Neuronal stem cell (in vitro differentiated cells): ENCODE measurements at regions not wholly inside any gene's neighbourhood (a gene's known extent, or its start where the extent isn't known, plus 50 kb on each side); places are given as distances from the start of the nearest gene placed in this dataset.

Source experiments
- DNase-seq: peaks from one replicate; pipeline ENCODE4 v3.0.0-alpha.2; 2013; ENCODE audit warnings: low spot score
- H2AFZ ChIP-seq: one replicate; pipeline ENCODE4 v1.6.1; 2013; ENCODE audit warnings: mild to moderate bottlenecking, low read length, inconsistent platforms
- H2AK5ac ChIP-seq: 2 replicates; pipeline ENCODE4 v1.6.1; 2013; ENCODE audit warnings: low read depth, mild to moderate bottlenecking, inconsistent platforms, low read length, moderate library complexity, mixed read lengths
- H2BK120ac ChIP-seq: 2 replicates; pipeline ENCODE4 v1.6.1; 2013; ENCODE audit warnings: low read depth, mild to moderate bottlenecking, inconsistent platforms, low read length, moderate library complexity, mixed read lengths
- H2BK12ac ChIP-seq: one replicate; pipeline ENCODE4 v1.6.1; 2013; ENCODE audit warnings: low read length, inconsistent platforms
- H2BK15ac ChIP-seq: 2 replicates; pipeline ENCODE4 v1.6.1; 2013; ENCODE audit warnings: mild to moderate bottlenecking, low read length, inconsistent platforms, mixed read lengths
- H2BK5ac ChIP-seq: one replicate; pipeline ENCODE4 v1.6.1; 2013; ENCODE audit warnings: inconsistent platforms, mild to moderate bottlenecking, low read length, moderate library complexity
- H3K14ac ChIP-seq: one replicate; pipeline ENCODE4 v1.6.1; 2013; ENCODE audit warnings: low read length, inconsistent platforms
- H3K18ac ChIP-seq: 2 replicates; pipeline ENCODE4 v1.6.1; 2013; ENCODE audit warnings: low read length, inconsistent platforms
- H3K23ac ChIP-seq: 2 replicates; pipeline ENCODE4 v1.6.1; 2013; ENCODE audit warnings: low read depth, mild to moderate bottlenecking, mixed read lengths, low read length, inconsistent platforms; ENCODE audit not compliant: poor library complexity
- H3K27ac ChIP-seq: replicated peaks from 3 replicates; pipeline ENCODE4 v1.5.1; 2013; ENCODE audit warnings: low read length, inconsistent platforms
- H3K27me3 ChIP-seq, 3 experiments: 2 replicates each; pipeline ENCODE4 v1.6.1; 2013; ENCODE audit warnings: low read length in 3 of 3, mild to moderate bottlenecking in 2 of 3, inconsistent platforms in 1 of 3, low read depth in 1 of 3, mixed read lengths in 1 of 3, moderate library complexity in 1 of 3; ENCODE audit not compliant: control insufficient read depth in 3 of 3, insufficient read depth in 3 of 3
- H3K36me3 ChIP-seq, 2 donors: replicated peaks in 1 of 2; 2 replicates each; pipeline ENCODE4 v1.6.1; 2013; ENCODE audit warnings: low read length in 2 of 2; ENCODE audit not compliant: control insufficient read depth in 2 of 2, insufficient read depth in 2 of 2
- H3K4ac ChIP-seq: 2 replicates; pipeline ENCODE4 v1.6.1; 2013; ENCODE audit warnings: inconsistent platforms, mild to moderate bottlenecking, low read length, moderate library complexity
- H3K4me1 ChIP-seq, 2 donors: 1 replicate in 1 of 2; 2 replicates in 1 of 2; pipeline ENCODE4 v1.6.1; 2013; ENCODE audit warnings: low read length in 2 of 2, low read depth in 1 of 2; ENCODE audit not compliant: control insufficient read depth in 2 of 2, insufficient read depth in 1 of 2
- H3K4me2 ChIP-seq: one replicate; pipeline ENCODE4 v1.6.1; 2013; ENCODE audit warnings: mild to moderate bottlenecking, low read length, inconsistent platforms; ENCODE audit not compliant: insufficient read depth, poor library complexity, severe bottlenecking
- H3K4me3 ChIP-seq, 2 donors: 2 replicates each; pipeline ENCODE4 v1.5.1; 2013; ENCODE audit warnings: low read length in 2 of 2, mild to moderate bottlenecking in 2 of 2, inconsistent platforms in 1 of 2, moderate library complexity in 1 of 2
- H3K79me1 ChIP-seq: one replicate; pipeline ENCODE4 v1.6.1; 2013; ENCODE audit warnings: low read depth, mild to moderate bottlenecking, inconsistent platforms, low read length, moderate library complexity
- H3K9ac ChIP-seq: one replicate; pipeline ENCODE4 v1.6.1; 2013; ENCODE audit warnings: mild to moderate bottlenecking, low read depth, low read length, inconsistent platforms; ENCODE audit not compliant: poor library complexity
- H3K9me3 ChIP-seq, 2 donors: replicated peaks in 1 of 2; 2 replicates each; pipeline versions ENCODE3 to v1.6.1; 2013; ENCODE audit warnings: low read length in 2 of 2, mild to moderate bottlenecking in 2 of 2, inconsistent platforms in 1 of 2, low read depth in 1 of 2, mixed read lengths in 1 of 2, moderate library complexity in 1 of 2; ENCODE audit not compliant: control insufficient read depth in 2 of 2, insufficient read depth in 1 of 2
- H4K8ac ChIP-seq: one replicate; pipeline ENCODE4 v1.6.1; 2013; ENCODE audit warnings: low read depth, mild to moderate bottlenecking, inconsistent platforms, low read length, moderate library complexity
- H4K91ac ChIP-seq: one replicate; pipeline ENCODE4 v1.6.1; 2013; ENCODE audit warnings: low read length, low read depth, mild to moderate bottlenecking, inconsistent platforms; ENCODE audit not compliant: poor library complexity
- WGBS, 2 donors: extraction: QIAGEN DNeasy Blood & Tissue Kit; methylation state at CpG; one replicate each; pipeline ENCODE4 v1.1.7; 2013; ENCODE audit warnings: missing lambda C conversion rate in 2 of 2, mixed read lengths in 1 of 2; ENCODE audit not compliant: insufficient read length in 2 of 2, insufficient replicate concordance in 1 of 2; ENCODE audit errors: extremely low coverage in 2 of 2; 5-methylcytosine and 5-hydroxymethylcytosine counted together

DNA sequence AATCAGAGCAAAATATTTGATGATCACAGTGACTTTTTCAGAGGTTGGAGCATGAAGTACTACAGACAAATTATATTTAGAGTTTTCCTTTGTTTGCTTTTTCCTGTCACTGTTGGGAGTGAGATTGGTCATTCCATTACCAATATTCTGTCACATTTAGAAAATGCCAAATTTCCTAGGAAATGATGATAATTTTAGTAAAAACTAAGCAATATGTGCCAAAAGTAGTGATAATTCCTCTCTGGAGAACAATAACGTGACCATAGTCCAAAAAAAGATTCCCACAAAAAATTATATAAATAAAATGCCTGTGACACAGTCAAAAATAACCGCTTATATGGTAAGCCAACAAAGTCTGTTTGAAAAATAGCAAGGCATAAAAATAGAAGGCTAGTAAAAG lies 2719.4 kb downstream of the PCDH9 start:
- no peak overlapping the region for H2BK15ac ChIP-seq
- no peak overlapping the region for H2BK120ac ChIP-seq
- no peak overlapping the region for H2AK5ac ChIP-seq
- no peak overlapping the region for H3K14ac ChIP-seq
- no peak overlapping the region for H2BK5ac ChIP-seq
- no peak overlapping the region for H3K4ac ChIP-seq
- H2AFZ ChIP-seq, result no peak overlapping the region
- DNase-seq, result no peak
- no peak overlapping the region for H3K23ac ChIP-seq
- H3K27me3 ChIP-seq, result no peaks in the 10 kb centered on the region
- no peaks in the 10 kb centered on the region for H3K9me3 ChIP-seq
- no peak overlapping the region for H4K8ac ChIP-seq
- no peak overlapping the region for H3K4me2 ChIP-seq
- H2BK12ac ChIP-seq, result no peak overlapping the region
- no peak overlapping the region for H3K9ac ChIP-seq
- H4K91ac ChIP-seq, result no peak overlapping the region
- H3K4me1 ChIP-seq, result no peaks in the 10 kb centered on the region
- no peak overlapping the region for H3K18ac ChIP-seq
- H3K36me3 ChIP-seq, result no peaks in the 10 kb centered on the region
- no peak overlapping the region for H3K27ac ChIP-seq
- peaks cover 3% of the 10 kb centered on the region for H3K79me1 ChIP-seq
- H3K4me3 ChIP-seq, result no peak overlapping the region
- no CpG with 5 or more reads among the region's 2 CpGs for WGBS, 2 donors

DNA sequence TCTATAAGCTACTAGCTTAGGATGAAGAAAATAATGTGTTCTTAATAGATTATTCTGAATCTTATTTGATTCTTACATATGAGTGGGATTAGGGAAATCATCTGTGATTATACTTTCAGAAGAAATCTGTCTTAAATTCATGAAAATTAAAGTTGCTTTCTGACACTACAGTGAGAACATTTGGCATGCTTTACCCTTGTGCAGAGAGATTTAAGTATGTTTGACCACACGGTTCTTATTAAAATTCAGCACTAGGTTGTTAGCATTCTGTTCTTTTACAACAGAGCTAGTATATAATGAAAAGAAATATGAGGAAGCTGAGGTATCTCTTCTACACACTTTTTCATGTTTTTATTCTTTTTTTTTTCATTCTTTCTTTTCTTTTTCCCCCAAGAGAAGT lies 2723.9 kb downstream of the PCDH9 start:
- Histone ChIP-seq H3K36me3 (no peaks in the 10 kb centered on the region), H3K9ac (no peak overlapping the region), H3K18ac (no peak overlapping the region), H2AK5ac (no peak overlapping the region), H3K9me3 (no peaks in the 10 kb centered on the region), H2BK120ac (no peak overlapping the region), H2BK12ac (no peak overlapping the region), H3K27me3 (no peaks in the 10 kb centered on the region), H4K91ac (no peak overlapping the region), H2BK15ac (no peak overlapping the region), H3K27ac (no peak overlapping the region), H2AFZ (no peak overlapping the region), H3K79me1 (peaks cover 3% of the 10 kb centered on the region), H3K4me1 (no peaks in the 10 kb centered on the region), H2BK5ac (no peak overlapping the region), H3K14ac (no peak overlapping the region), H3K23ac (no peak overlapping the region), H3K4me3 (no peak overlapping the region), H3K4ac (no peak overlapping the region), H3K4me2 (no peak overlapping the region), H4K8ac (no peak overlapping the region)
- DNase-seq, result no peak
- no CpG with 5 or more reads among the region's 1 CpG for WGBS, 2 donors

DNA sequence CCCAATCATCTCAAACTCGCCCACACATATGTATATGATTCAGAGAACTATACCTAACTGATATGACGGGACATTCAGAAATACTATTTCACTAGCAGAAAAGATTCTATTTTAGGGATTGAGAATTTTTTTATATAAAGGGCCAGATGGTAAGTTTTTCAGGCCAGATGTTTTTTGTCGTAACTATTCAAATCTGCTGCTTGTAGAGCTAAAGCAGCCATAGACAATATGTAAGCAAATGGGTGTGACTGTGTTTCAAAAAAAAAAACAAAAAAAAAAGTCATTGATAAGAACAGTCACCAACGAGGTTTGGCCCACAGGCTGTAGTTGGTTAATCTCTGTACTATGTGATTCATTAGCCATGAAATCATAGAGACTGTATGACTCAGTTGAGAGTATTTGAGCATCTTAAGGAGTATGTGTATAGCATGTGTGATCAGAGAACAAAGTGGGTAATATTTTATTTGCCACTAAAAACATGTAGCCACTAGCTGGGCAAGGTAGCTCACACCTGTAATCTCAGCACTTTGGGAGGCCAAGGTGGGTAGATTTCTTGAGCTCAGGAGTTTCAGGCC lies 2724.7 kb downstream of the PCDH9 start:
- Histone ChIP-seq H3K23ac (no peak overlapping the region), H2AK5ac (no peak overlapping the region), H2BK12ac (no peak overlapping the region), H3K14ac (no peak overlapping the region), H4K8ac (no peak overlapping the region), H3K9me3 (no peaks in the 10 kb centered on the region), H3K79me1 (peaks cover 3% of the 10 kb centered on the region), H3K4ac (no peak overlapping the region), H2AFZ (no peak overlapping the region), H3K9ac (no peak overlapping the region), H2BK120ac (no peak overlapping the region), H2BK5ac (no peak overlapping the region), H3K18ac (no peak overlapping the region), H3K36me3 (no peaks in the 10 kb centered on the region), H3K27ac (no peak overlapping the region), H2BK15ac (no peak overlapping the region), H3K4me2 (no peak overlapping the region), H3K4me1 (no peaks in the 10 kb centered on the region), H3K27me3 (no peaks in the 10 kb centered on the region), H3K4me3 (no peak overlapping the region), H4K91ac (no peak overlapping the region)
- whole genome bisulfite sequencing, 2 donors, result no CpG with 5 or more reads among the region's 4 CpGs
- DNase-seq, result no peak

DNA sequence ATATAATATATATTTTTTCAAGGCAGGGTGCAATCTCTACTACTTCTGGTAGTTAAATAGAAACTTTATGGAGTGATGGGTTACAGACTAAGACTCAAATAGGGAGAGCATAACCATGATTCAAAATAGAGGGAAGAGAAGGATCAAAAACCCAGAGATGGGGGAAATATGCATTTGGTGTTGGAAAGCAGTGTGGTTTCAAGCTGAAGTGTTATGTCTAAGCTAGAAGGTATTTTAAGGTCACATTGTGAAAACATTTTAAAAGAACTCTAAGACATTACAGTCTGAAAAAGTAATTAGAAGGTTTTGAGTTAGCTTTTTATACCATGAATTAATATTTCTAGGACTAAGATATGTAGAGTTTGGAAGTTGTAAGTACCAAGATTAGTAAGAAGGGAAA lies 2741.4 kb downstream of the PCDH9 start:
- no peak overlapping the region for H3K27ac ChIP-seq
- H4K8ac ChIP-seq, result no peak overlapping the region
- no peak overlapping the region for H3K4me3 ChIP-seq
- no peaks in the 10 kb centered on the region for H3K36me3 ChIP-seq
- H3K9ac ChIP-seq, result no peak overlapping the region
- no peak overlapping the region for H3K4ac ChIP-seq
- H3K27me3 ChIP-seq, result no peaks in the 10 kb centered on the region
- no peak overlapping the region for H2BK12ac ChIP-seq
- no peak overlapping the region for H3K18ac ChIP-seq
- H3K79me1 ChIP-seq, result no peaks in the 10 kb centered on the region
- H3K23ac ChIP-seq, result no peak overlapping the region
- H3K4me1 ChIP-seq, result no peaks in the 10 kb centered on the region
- no peaks in the 10 kb centered on the region for H3K9me3 ChIP-seq
- no peak overlapping the region for H2AK5ac ChIP-seq
- no peak overlapping the region for H4K91ac ChIP-seq
- H3K14ac ChIP-seq, result no peak overlapping the region
- H3K4me2 ChIP-seq, result no peak overlapping the region
- no peak overlapping the region for H2BK5ac ChIP-seq
- DNase-seq, result no peak
- H2AFZ ChIP-seq, result no peak overlapping the region
- no peak overlapping the region for H2BK15ac ChIP-seq
- H2BK120ac ChIP-seq, result no peak overlapping the region
